NCI-H1105 treated with DMSO at 0.1 percent for 48 hours (cell line): ENCODE measurements at regions not wholly inside any gene's neighbourhood (a gene's known extent, or its start where the extent isn't known, plus 50 kb on each side); places are given as distances from the start of the nearest gene placed in this dataset.

Experiments used
- DNase-seq: peaks from one replicate; lab custom pipeline; 2025; lab: John Stamatoyannopoulos, UW

DNA sequence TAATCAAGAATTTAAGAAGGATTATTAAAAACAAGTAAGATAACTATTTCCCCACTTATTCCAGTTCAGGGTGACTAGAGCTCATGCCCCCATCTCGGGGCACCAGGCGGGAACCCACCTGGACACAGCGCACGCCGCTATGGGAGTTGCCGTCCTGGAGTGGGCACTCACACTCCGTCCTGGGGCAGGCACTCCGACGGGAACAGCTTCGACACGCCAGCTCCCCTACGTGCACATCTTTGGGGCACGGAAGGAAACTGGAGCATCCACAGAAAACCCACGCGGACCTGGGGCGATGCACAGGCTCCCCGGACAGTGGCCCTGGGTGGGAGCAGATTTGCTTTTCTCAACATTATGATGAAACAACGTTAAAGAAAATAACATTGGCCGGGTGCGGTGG, 52.0 kb upstream of the GATA5 start:
- DNase-seq: no peak

DNA sequence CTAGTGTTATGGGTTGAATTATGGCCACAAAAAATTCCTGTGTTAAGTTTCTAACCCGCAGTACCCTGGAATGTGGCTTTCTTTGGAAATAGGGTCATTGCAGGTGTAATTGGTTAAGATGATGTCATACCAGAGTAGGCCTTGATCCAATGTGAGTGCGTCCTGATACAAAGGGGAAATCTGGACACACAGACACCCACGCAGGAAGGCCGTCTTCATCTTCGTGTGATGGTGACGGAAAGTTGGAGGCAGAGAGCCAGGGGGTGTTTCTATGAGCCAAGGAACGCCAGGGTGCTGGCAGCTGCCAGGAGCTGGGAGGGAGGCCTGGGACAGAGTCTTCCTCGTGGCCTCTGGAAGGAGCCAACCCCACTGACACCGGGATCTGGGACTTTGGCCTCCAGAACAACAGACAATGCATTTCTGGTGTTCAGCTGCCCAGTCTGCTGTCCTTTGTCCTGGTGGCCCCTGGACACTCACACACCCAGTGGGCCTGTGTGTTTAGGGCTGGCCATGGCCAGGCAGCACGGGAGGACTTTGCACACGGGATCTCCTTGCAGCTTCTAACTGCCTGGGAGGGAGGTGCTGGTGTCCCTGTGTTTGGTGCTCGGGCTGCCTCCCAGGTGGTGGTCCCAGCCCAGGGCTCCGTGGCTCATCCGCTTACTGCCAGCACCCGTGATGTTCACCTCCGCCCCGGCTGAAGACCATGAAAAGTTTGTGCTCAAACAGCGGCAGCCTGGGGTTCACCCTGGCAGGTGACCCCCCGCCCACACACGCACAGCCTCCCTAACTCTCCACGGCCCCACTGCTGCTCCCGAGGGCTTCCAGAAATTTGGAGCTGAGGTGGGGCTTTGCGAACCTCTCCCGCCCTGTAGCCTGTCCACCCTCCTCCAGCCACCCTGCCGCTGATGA, 53.4 kb upstream of the GATA5 start:
- DNase-seq: no peak

DNA sequence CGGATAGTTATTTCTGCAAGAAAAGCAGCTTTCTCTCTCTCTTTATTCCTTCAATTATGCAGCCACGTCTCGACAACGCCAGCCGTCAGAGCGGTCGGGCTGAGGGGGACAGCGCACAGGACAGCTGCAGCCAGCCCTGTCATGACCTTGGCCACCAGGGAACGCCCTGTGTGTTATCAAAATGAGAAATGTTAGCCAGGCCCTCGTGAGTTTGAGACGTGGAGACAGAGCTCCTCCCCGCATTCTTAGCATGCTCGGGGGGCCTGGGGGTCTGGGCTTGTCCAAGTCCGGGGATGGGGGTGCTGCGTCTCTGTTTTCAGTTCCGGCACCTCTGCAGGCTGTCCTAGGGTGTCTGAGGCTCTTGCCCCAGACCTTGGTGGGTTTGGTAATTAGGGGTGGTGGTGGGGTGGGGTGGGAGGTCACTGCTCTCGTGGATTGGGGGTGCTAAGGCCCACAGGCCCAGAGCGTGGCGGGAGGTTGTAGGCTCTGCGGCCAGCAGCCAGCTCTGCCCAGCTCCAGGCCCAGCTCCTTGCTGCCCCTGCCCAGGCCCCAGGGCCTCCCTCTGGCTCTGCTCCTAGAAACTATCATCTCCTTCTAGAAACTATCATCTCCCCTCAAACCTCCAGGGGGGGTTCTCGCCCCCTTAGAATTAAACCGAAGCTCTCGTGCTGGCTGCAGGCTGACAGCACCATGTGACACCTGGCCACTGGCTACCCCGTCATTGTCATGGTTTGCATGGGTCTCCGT, 54.3 kb upstream of the GATA5 start:
- DNase-seq: no peak

DNA sequence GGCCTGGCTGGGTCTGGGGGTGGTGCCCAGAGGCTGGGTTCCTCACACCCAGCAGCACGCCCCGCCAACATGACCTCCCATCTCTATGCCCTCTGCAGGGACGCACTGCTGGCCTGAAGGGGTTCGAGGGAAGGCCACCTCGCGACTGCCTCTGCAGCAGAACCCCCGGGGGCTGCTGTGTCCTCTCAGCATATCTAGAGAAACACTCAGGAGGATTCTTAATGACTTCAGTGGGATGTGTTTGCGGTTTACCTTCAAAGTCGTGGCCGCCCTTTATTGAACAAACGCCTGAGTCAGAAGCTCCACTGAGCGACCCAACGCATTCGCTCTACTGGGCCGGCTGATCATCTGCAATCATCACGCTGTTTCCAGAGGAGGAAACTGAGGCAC, 54.8 kb upstream of the GATA5 start:
- DNase-seq: no peak

DNA sequence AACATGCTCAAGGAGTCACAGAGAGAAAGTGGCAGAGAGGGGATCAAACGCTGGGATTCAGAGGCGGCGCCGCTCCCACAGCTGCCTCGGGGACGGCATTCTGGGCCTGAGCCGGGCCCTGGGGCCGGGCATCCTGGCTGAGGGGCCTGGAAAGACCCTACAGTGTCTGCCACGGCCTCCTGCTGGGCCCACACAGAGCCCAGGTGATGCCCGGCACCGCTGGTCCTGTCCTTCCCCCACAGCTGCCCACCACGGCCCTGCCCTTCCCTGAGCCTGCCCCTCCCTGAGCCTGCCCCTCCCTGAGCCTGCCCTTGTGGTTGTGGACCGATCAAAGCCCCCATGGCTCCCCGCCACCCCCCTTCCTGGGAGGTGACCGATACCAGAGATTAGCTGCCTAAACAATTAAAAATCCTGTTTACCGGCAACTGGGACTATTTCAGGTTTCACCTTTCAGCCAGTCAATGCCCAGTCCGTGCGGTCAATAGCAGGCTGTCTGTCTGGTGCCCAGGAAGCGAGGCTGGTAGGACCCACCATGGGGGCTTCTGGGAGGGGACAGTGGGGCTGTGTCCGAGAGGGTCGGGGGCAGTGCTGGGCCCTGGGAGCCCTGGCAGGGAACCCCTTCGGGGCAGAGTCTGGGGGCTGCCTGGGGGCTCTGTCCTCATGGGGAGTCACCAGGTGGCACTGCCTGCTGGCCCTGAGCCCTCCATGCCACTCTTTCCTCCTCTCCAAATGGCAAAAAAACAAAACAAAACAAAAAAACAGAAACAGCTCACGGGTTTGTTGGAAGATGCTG, 55.4 kb upstream of the GATA5 start:
- DNase-seq: no peak

DNA sequence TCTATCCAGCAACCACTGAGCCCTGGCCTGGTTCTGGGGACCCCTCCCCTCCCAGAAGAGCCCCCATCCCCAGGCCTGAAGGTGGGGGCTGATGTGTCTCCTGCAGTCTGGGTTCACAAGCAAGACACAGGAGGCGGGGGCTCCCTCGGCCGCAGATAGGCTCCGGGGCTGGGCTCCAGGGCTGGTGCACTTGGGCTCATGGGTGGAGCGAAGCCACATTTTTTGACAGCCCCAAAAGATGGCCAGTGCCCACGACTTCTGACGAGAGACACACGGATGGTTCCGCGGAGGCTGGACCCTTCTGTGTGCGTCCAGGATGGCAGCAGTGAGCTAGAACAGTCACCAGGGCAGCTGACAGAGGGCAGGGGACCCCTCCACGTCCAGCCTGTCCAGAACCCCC, 57.1 kb upstream of the GATA5 start:
- DNase-seq: no peak

DNA sequence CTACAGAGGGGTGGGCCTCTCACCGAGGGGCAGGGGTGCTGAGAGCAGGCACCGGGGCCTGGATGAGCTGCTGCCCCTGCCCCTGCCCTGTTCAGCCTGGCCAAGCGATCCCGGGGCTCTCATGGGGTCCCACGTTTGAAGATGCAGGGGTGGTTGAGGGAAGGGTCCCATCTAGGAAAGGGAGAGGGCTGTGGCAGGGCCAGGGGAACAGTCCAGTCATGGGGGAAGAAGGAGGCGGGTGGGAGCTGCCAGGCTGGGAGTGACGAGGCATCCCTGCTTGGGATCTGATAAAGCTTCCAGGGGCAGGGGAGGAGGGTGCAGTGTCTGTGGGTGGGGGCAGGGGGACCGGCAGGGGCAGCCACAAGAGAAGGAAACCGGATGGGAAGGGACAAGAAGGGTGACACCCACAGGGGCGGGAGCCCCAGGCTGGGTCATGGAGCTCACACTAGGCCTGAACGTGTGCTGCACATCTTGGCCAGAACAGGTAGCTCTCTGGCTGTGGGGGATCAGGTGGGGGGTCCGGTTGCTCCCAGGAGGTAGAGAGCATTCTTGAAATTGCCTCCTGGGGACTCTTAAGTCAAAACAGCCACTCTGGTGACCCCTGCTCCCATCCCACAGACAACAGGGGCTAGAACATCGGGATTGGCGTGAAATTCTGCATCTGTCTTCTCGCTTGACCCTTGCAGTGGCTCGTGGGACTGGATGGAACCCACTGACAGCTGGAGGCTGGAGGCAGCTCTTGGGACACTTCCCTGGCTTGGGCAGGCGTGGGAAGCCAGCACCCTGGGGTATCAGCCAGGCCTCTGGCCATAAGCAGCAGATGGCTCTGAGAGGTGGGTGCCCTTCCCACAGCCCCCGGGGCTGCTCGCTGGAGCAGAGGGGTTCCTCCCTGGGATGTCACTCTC, 58.0 kb upstream of the GATA5 start:
- DNase-seq: no peak

DNA sequence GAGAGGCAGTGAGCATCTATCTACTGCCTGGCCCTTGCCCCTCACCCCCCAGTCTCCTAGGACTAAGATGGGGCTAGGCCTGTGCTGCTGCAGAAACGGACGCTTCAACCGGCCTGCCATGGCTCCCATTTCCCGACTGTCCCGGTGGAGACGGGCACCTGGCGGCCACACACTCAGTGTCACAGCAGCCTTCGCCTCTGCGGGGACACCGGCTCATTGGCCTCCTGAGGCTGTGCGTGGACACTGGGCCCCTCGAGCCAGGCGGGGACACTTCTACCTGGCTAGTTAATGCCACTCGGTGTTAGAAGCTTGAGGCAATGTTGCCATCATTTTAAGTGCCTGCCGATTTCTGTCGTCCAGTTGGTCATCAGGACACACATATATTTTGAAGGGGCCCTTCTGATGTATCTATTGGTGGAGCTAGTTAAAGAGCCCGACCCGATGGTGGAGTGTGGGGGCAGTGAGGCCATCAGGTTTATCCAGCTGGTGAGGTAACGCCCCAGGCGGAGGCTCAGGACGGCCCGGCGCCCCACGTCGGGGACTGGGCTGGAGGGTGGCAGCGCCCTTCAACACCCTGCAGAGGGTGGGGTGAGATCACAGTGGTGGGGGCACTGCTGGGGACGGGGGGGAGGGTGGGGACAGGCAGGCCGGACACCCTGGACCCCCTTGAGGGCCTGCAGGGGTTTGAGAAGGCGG, 58.9 kb upstream of the GATA5 start:
- DNase-seq: no peak

DNA sequence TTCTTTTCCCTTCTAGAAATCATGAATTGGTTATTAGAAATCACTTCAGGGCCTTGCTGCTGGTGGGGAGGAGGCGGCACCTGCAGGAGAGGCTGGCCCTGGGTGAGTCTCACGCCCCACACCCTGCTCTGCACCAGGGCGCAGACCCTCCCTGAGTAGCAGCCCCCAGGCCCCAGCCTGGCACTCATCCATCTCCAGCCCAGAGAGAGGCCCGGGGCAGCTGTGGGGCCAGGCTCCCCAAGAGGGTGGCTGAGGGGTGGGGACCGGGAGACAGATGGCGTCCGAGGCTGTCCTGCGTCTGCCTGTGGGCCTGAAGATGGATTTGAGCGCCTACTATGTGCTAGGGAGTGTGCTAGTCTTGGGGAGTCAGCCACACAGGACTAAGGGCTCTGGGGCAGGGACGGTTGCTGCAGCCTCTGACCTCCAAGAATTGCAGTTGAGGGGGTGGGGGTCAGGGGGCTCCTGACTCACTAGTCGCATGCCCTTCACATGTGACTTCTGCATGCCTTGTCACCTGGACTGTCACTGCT, 59.6 kb upstream of the GATA5 start:
- DNase-seq: no peak

DNA sequence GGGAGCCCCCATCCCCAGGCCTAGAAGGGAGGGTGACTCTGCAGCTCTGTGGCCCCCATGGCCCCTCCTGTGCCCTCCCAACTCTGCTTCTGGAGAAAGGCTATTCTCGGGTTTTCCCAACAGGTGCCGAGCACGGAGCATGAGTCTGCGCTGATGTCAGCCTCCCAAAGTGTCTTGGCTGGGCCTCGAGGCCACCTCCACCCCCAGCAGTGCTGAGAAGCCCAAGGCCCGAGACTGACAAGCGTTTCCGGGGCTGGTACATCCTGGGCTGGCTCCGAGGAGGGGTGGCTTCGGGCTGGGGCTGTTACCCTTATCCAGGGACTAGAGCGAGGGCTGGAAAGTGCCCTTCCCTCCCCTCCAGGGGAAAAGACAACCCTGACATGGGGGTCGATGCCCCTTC, 60.2 kb upstream of the GATA5 start:
- no peak for DNase-seq

DNA sequence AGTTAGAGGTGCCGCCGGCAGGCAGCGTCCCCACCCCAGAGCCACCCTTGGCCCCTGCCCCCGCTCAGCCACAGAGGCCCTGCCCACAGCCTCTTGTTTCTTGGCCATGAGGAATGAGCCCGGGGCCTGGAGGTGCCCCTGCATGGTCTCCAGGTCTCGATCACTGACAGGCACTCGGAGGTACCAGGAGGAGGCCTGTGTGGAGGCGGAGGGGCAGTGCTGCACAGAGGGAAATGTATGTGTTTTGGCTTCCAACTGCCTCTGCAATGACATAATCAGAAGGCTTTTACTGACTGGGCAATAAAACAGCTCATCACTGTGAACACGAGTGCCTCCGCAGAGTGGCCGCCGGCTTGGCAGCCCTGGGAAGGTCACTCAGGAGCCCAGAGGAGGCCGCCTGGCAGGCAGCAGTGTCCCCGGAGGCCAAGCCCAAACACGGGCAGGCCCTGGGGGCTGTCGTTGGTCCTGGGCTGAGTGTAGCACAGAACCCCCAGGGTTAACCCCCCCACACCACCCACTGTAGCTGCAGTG, 61.1 kb upstream of the GATA5 start:
- no peak for DNase-seq

DNA sequence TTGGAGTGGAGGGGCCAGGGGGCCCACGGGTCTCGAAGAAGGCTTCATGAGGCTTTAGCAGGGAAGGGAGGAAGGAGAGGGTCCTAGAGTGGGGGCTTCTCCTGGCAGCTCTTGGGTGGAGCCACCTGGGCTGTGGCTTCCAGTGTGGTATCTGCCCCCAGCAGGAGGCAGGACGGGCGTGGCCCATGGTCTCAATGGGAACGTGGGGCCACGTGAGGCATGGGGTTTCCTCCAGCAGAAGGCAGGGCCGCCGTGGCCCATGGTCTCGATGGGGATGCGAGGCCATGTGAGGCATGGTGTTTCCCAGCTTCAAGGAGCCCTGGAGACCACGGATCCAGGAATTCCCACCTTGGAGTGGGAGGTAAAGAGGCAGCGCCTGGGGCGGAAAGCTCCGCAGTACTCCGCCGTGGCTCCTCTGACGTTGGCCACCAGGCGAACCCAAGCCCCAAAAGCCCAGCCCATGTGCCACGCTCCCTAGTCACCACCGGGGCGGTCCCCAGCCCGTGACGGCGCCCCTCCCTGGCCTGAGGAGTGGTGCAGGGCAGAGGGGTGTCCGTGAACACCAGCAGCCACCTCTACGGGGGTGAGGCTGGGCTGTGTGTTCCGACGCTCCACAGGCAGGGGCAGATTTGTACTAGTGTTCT, 62.0 kb upstream of the GATA5 start:
- DNase-seq: no peak

DNA sequence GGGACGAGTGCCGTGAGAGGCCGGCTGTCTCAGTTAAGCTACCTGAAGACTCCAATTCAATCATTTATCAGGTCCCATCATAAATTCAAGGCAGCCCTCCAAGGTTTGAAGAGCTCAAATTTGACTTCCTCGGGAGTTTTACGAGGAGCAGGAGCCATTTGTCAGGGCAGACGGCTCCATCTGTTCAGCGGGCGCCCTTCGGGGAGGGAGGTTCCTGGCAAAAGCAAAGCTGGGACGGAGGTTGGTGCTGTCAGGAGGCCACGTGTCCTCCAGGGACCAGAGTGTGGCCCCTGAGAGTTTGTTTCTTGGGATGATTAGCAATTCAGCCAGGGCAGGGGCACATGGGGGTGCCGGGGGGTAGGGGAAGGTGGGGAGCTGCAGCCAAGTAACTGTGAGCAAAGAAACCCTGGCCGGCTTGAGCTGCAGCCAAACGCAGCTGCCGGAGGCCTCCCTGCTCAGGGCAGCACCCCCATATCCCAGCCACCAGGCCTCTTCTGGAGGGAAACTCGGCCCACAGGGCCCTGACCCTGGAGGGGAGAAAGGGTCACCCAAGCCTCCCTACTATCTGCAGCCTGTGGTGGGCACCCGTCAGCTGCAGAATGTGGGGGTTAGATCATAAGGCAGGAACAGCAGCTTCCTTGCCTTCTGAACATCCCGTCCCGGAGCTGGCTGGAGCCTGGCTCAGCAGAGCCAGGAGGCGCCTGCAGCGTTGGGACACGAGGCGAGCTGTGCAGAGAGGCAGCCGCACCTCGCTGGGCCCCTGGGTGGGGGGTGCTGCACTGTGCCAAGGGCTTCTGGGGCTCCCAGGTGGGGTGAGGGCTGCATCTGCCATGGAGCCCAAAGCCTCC, 63.6 kb upstream of the GATA5 start:
- DNase-seq: no peak

DNA sequence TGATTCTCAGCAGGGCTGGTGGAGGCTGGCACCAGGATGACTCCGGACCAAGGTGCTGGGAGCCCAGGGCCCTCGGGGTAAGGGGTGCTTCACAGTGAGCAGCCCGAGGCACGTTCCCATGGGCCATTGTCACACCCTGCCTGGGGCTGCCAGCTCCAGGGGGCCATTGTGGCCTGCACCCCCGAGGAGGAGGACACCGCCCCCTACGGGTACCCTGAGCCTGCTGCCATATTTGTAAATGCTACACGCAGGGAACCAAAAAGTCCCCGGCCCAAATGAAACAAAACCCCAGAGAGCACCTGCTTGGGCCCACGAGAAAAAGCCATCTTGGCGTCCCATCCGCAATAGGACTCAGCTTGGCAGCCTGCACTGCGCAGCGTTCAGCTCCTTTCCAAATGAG, 64.7 kb upstream of the GATA5 start:
- DNase-seq: no peak

DNA sequence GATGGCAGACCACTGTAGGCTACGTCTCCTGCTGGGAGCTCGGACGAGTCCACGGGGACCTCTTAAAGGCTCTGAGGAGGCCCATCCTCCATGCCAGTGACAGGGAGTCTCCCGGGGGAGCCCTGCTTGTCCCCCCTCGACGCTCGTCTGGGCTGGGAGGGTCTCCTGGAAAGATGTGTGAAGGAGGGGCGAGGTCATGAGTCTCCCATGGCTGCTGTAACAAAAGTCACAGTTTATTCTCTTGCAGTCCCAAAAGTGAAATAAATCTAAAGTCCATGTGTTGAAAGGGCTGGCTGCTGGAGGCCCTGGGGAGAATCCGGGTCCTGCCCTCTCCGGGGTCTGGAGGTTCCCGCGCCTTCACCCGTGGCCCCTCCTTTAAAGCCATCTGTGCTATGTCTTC, 67.1 kb upstream of the GATA5 start:
- no peak for DNase-seq

DNA sequence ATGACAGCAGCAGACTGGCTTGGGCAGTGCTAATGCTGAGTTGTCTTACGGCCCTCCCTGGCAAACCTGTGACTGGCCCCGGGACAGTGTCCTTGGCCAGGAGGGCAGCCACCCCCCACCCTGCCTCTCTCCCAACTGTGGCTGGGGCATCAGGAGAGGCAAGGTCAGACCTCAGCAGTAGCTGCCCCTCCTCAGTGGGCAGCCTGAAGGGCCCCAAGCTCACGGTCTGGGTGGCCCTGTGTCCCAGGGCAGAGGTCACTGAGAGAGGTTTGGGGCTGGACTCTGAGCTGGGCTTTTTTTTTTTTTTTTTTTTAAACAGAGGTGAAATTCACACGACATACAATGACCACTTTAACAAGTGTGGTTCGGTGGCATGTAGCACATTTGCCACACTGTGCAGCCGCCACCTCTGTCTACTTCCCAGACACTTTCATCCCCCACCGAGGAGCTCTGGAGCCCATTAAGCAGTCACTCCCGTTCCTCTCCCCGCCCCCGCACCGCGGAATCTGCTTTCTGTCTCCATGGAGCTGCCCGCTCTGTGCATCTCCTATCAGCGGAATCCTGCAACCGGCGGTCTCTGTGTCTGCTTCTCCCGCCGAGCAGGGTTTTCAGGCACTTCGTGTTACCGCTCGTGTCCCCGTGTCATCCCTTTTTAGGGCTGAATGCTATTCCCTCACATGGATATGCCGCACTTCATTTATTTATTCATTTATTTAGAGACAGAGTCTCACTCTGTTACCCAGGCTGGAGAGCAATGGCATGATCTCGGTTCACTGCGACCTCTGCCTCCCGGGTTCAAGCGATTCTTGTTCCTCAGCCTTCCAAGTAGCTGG, 67.9 kb upstream of the GATA5 start:
- no peak for DNase-seq

DNA sequence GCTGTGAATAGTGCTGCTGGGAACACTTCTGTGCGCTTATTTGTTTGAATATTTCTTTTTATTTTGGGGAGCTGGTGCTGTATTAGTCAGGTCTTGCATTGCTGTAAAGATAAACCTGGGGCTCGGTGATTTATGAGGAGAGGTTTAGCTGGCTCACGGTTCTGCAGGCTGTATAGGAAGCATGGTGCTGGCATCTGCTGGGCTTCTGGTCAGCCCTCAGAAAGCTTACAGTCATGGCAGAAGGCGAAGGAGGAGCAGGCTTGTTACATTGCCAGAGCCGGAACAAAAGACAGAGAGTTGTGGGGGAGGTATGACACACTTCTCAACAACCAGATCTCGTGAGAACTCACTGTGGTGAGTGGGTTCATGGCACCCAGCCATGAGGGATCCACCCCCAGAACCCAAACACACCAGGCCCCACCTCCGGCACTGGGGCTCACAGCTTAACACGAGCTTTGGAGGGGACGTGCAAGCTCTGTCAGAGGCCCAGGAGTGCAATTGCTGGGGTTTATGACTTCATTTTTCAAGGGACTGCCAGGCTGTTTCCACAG, 68.8 kb upstream of the GATA5 start:
- DNase-seq: no peak

DNA sequence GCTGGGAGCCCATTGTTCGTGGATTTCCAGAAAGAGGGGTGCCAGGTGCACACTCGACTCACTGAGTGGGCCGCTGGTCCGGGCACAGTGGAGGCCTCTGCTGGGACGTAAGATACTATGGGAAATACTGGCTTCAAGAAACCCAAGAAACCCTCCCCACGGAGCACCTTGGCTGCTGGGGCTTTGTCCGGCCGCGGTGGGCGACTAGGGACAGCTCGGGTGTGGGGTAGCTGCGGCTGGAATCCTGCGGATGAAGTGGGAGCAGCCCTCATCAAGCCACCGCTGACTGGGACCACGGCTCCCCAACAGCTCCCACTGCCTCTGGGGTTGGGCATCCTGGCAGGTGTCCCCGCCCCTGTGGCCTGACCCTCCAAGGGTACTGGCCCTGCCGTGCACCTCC, 69.5 kb upstream of the GATA5 start:
- DNase-seq: no peak
